GM12878 (cell line): ENCODE measurements at regions not wholly inside any gene's neighbourhood (a gene's known extent, or its start where the extent isn't known, plus 50 kb on each side); places are given as distances from the start of the nearest gene placed in this dataset.
A peak's percentile ranks its signal among the peaks of the same experiment; 100 is the strongest.

Experiments
- ATAC-seq: fragments of 200-7000 bp; cut with Tn5 transposase; 3 replicates; pipeline ENCODE4 v1.9.1; 2020; ENCODE audit warnings: mild to moderate bottlenecking, moderate library complexity
- BruUV-seq: library from RNA; stranded (reverse); fragments of 400-500 nt; replicated peaks from 2 replicates; lab custom pipeline; 2021; lab: Mats Ljungman, UMichigan
- CTCF ChIA-PET: fragments of 300-600 bp; sonication (Branson Sonifier 250); formaldehyde crosslinking; extraction: SDS; loops from one replicate; lab custom pipeline; 2021; ENCODE audit warnings: inconsistent platforms; lab: Yijun Ruan, JAX
- POLR2A ChIA-PET: fragments of 350-600 bp; formaldehyde crosslinking; extraction: SDS; loops from one replicate; lab custom pipeline; 2021; ENCODE audit warnings: inconsistent platforms; lab: Charles Lee
- RAD21 ChIA-PET: fragments of 300-600 bp; sonication (Branson Sonifier 250); formaldehyde crosslinking; loops from one replicate; lab custom pipeline; 2023; ENCODE audit warnings: antibody characterized with exemption; ENCODE audit not compliant: unreplicated experiment; lab: Charles Lee
- SMC1A ChIA-PET: fragments of 300-600 bp; sonication (Branson Sonifier 250); formaldehyde crosslinking; loops from one replicate; lab custom pipeline; 2023; ENCODE audit not compliant: unreplicated experiment, uncharacterized antibody; lab: Charles Lee
- DNase-seq: peaks from one replicate; pipeline ENCODE4 v3.0.0-alpha.2; 2011; ENCODE audit warnings: low read depth, low spot score
- FAIRE-seq: peaks from 3 replicates; lab custom pipeline; 2011; peaks lifted over from hg19 to GRCh38; lab: Jason Lieb, UNC
- H2AFZ ChIP-seq: 2 replicates; pipeline ENCODE4 v1.6.0; 2011; ENCODE audit warnings: low read depth, low read length, control low read depth; ENCODE audit not compliant: control insufficient read depth
- H3K27ac ChIP-seq: 2 replicates; pipeline ENCODE4 v1.5.1; 2011; ENCODE audit warnings: control low read depth; ENCODE audit not compliant: control insufficient read depth, insufficient read depth
- H3K27me3 ChIP-seq, 2 experiments: replicated peaks in 1 of 2; 2 replicates each; pipeline versions ENCODE4 v1.6.0 to v1.6.1; 2011; ENCODE audit warnings: low read length in 1 of 2; ENCODE audit not compliant: control insufficient read depth in 2 of 2, insufficient read depth in 2 of 2
- H3K36me3 ChIP-seq, 2 experiments: 2 replicates each; pipeline ENCODE4 v1.5.1; 2011; ENCODE audit warnings: low read length in 1 of 2; ENCODE audit not compliant: control insufficient read depth in 2 of 2, insufficient read depth in 2 of 2
- H3K4me1 ChIP-seq: 2 replicates; pipeline ENCODE4 v1.6.1; 2011; ENCODE audit warnings: mild to moderate bottlenecking, low read length, moderate library complexity, mixed read lengths; ENCODE audit not compliant: control insufficient read depth, insufficient read depth
- H3K4me2 ChIP-seq: 2 replicates; pipeline ENCODE4 v1.6.0; 2011; ENCODE audit warnings: control low read depth; ENCODE audit not compliant: control insufficient read depth, insufficient read depth
- H3K4me3 ChIP-seq: fragments of 200-600 bp; sonication (generic); 2 replicates; pipeline ENCODE4 v1.5.1; 2016
- H3K79me2 ChIP-seq: 2 replicates; pipeline ENCODE4 v1.6.0; 2011; ENCODE audit warnings: low read length; ENCODE audit not compliant: control insufficient read depth, insufficient read depth
- H3K9ac ChIP-seq: 2 replicates; pipeline ENCODE4 v1.8.0; 2011; ENCODE audit warnings: low read length, control low read depth, mixed read lengths; ENCODE audit not compliant: control insufficient read depth, insufficient read depth
- H3K9me3 ChIP-seq: replicated peaks from 3 replicates; pipeline ENCODE4 v1.5.1; 2011; ENCODE audit warnings: mild to moderate bottlenecking, low read length; ENCODE audit not compliant: control insufficient read depth, insufficient read depth
- H4K20me1 ChIP-seq: 2 replicates; pipeline ENCODE4 v1.6.0; 2011; ENCODE audit not compliant: control insufficient read depth, insufficient read depth
- CREB1 ChIP-seq: IDR thresholded peaks from 2 replicates; pipeline ENCODE4 v1.6.1; 2012; ENCODE audit warnings: low read depth, mild to moderate bottlenecking, inconsistent platforms
- DPF2 ChIP-seq: fragments of 450-650 bp; IDR thresholded peaks from 2 replicates; pipeline ENCODE4 v1.6.1; 2017; ENCODE audit warnings: mild to moderate bottlenecking
- GABPA ChIP-seq: IDR thresholded peaks from 2 replicates; pipeline ENCODE4 v1.6.1; 2014; ENCODE audit warnings: antibody characterized with exemption, low read depth, mild to moderate bottlenecking, inconsistent platforms
- JUNB ChIP-seq: IDR thresholded peaks from 2 replicates; pipeline ENCODE4 v1.6.1; 2016; ENCODE audit warnings: antibody characterized with exemption, mild to moderate bottlenecking
- KAT2A ChIP-seq: conservative IDR thresholded peaks from 2 replicates; pipeline ENCODE4 v1.6.1; 2011; ENCODE audit warnings: low read depth, low read length; ENCODE audit not compliant: control insufficient read depth
- KDM1A ChIP-seq: fragments of 200-600 bp; sonication (generic); IDR thresholded peaks from 2 replicates; pipeline ENCODE4 v1.6.1; 2016; ENCODE audit warnings: borderline replicate concordance
- MEF2A ChIP-seq: IDR thresholded peaks from 2 replicates; pipeline ENCODE4 v1.6.1; 2011; ENCODE audit warnings: low read depth, mild to moderate bottlenecking, low read length, moderate library complexity; ENCODE audit not compliant: insufficient read depth
- MTA2 ChIP-seq: fragments of 450-650 bp; IDR thresholded peaks from 2 replicates; pipeline ENCODE4 v1.6.1; 2016; ENCODE audit warnings: low read depth, mild to moderate bottlenecking, moderate library complexity
- NFIC ChIP-seq: IDR thresholded peaks from 2 replicates; pipeline ENCODE4 v1.6.1; 2012; ENCODE audit warnings: low read depth, mild to moderate bottlenecking, inconsistent platforms, low read length, moderate library complexity
- PML ChIP-seq: IDR thresholded peaks from 2 replicates; pipeline ENCODE4 v1.6.1; 2012; ENCODE audit warnings: low read length, inconsistent platforms
- RAD21 ChIP-seq: IDR thresholded peaks from 2 replicates; pipeline ENCODE4 v1.6.1; 2011; ENCODE audit warnings: mild to moderate bottlenecking, low read depth, low read length, moderate library complexity; ENCODE audit not compliant: insufficient read depth
- RUNX3 ChIP-seq: IDR thresholded peaks from 2 replicates; pipeline ENCODE4 v1.6.1; 2012; ENCODE audit warnings: low read length, inconsistent platforms
- SIN3A ChIP-seq: IDR thresholded peaks from 2 replicates; pipeline ENCODE4 v1.6.1; 2012; ENCODE audit warnings: low read depth, low read length, improper control_type of control experiment
- SMAD1 ChIP-seq: fragments of 450-650 bp; IDR thresholded peaks from 2 replicates; pipeline ENCODE4 v1.6.1; 2018; ENCODE audit warnings: mild to moderate bottlenecking, low read depth; ENCODE audit not compliant: partially characterized antibody
- SPI1 ChIP-seq: IDR thresholded peaks from 2 replicates; pipeline ENCODE4 v1.6.1; 2011; ENCODE audit warnings: low read depth, mild to moderate bottlenecking, low read length, moderate library complexity, borderline replicate concordance; ENCODE audit not compliant: insufficient read depth
- SRF ChIP-seq, 2 experiments: IDR thresholded peaks; 2 replicates each; pipeline ENCODE4 v1.6.1; 2011; ENCODE audit warnings: low read depth in 2 of 2, low read length in 2 of 2, mild to moderate bottlenecking in 1 of 2, moderate library complexity in 1 of 2
- TCF7 ChIP-seq: IDR thresholded peaks from 2 replicates; pipeline ENCODE4 v1.6.1; 2014; ENCODE audit warnings: antibody characterized with exemption, borderline replicate concordance
- YBX1 ChIP-seq: fragments of 450-650 bp; IDR thresholded peaks from 2 replicates; pipeline ENCODE4 v1.6.1; 2016; ENCODE audit warnings: antibody characterized with exemption
- ZBED1 ChIP-seq: IDR thresholded peaks from 2 replicates; pipeline ENCODE4 v1.6.1; 2016; ENCODE audit warnings: borderline replicate concordance
- ZNF384 ChIP-seq: IDR thresholded peaks from 2 replicates; pipeline ENCODE4 v1.6.1; 2012; ENCODE audit warnings: low read depth, mild to moderate bottlenecking, low read length, improper control_type of control experiment, borderline replicate concordance
- WGBS: methylation state at CpG from one replicate; pipeline ENCODE4 v1.1.6; 2016; ENCODE audit warnings: low lambda C conversion rate; ENCODE audit not compliant: insufficient replicate concordance, insufficient coverage; ENCODE audit errors: missing lambda C conversion rate; 5-methylcytosine and 5-hydroxymethylcytosine counted together
- in situ Hi-C: fragments of 300-500 bp; cut with MboI; formaldehyde crosslinking; loops from 9 replicates; pipeline ENCODE4 v1.14.3; 2018; ENCODE audit warnings: mixed read lengths
- intact Hi-C: fragments of 100-400 bp; cut with micrococcal nuclease; formaldehyde crosslinking; loops from one replicate; pipeline ENCODE4 v1.14.2; 2022; ENCODE audit not compliant: unreplicated experiment
- TF ChIP-seq, protein P1 (sequence below): fragments of 450-650 bp; IDR thresholded peaks from 2 replicates; pipeline ENCODE4 v1.6.1; 2016; ENCODE audit warnings: mild to moderate bottlenecking
- TF ChIP-seq, protein P2 (sequence below): IDR thresholded peaks from 2 replicates; pipeline ENCODE4 v1.6.1; 2011; ENCODE audit warnings: borderline replicate concordance, low read depth, mild to moderate bottlenecking, moderate library complexity, low read length; ENCODE audit not compliant: insufficient read depth, poor library complexity, severe bottlenecking

DNA sequence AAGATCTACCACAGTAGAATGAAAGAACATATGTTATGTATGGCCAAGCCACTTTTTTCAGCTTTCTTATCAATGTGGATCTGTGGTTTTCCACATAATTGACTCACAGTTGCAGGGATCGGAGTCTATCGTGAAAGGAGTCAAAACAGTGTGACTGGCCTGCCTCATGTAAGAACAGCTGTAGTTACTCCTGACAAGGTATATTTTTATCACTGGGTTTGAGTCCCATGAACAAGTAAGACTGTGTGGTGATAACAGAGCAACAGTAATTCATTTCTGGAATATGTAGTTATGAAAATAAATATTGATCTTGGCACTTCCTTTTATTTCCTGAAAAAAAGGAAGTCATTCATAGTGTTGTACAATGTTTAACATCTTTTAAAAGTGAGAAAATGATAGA, 416.6 kb downstream of the KLF12 start (continued):
- TF ChIP-seq SMAD1 (no peak), SPI1 (no peak)
- TF ChIP-seq, protein P1, sequence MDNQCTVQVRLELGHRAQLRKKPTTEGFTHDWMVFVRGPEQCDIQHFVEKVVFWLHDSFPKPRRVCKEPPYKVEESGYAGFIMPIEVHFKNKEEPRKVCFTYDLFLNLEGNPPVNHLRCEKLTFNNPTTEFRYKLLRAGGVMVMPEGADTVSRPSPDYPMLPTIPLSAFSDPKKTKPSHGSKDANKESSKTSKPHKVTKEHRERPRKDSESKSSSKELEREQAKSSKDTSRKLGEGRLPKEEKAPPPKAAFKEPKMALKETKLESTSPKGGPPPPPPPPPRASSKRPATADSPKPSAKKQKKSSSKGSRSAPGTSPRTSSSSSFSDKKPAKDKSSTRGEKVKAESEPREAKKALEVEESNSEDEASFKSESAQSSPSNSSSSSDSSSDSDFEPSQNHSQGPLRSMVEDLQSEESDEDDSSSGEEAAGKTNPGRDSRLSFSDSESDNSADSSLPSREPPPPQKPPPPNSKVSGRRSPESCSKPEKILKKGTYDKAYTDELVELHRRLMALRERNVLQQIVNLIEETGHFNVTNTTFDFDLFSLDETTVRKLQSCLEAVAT = no peak

GRCh38 chr13:73715911-73716510, 418.2 kb downstream of the KLF12 start:
- FAIRE-seq (peak; percentile 47), DNase-seq (no peak), ATAC-seq (peak; percentile 79)
- Histone ChIP-seq H3K4me1 (peaks cover 10% of the 10 kb centered on the region), H3K4me3 (no peak overlapping the region), H4K20me1 (no peaks in the 10 kb centered on the region), H3K9ac (no peak overlapping the region), H3K4me2 (peak overlapping the region; percentile 41), H3K27ac (peak overlapping the region; percentile 66), H3K79me2 (no peaks in the 10 kb centered on the region), H3K36me3 (peaks cover 0 to 3% of the 10 kb centered on the region in 2 experiments; a peak in 2 of 4 replicates), H2AFZ (peak overlapping the region; percentile 31; the same call in 1 of the 2 replicates), H3K9me3 (no peaks in the 10 kb centered on the region), H3K27me3 (no peaks in the 10 kb centered on the region)
- in situ Hi-C loops (loop anchor here (10.0 kb wide), 1 partner anchor 911 kb away; no protein-coding TSS in a partner anchor), intact Hi-C loops (no loop called here)
- POLR2A ChIA-PET = interaction anchor here (0.6 kb wide), 1 partner anchor 1613 kb away, joined by 4 read pairs; no protein-coding TSS in a partner anchor
- RAD21 ChIA-PET = no interaction called here
- WGBS = 0% methylated on average over 2 of the region's 2 CpGs
- no TSS peak for BruUV-seq
- CTCF ChIA-PET = interaction anchor here (0.6 to 1.2 kb wide), 4 partner anchors 9 to 1587 kb away, joined by 3 to 4 read pairs (median 4); no protein-coding TSS in a partner anchor
- SMC1A ChIA-PET = interaction anchor here (0.6 to 2.0 kb wide), 3 partner anchors 9 to 160 kb away, joined by 3 to 4 read pairs (median 4); no protein-coding TSS in a partner anchor
- TF ChIP-seq TCF7 = peak; percentile 23; the same call in 1 of the 2 replicates
- TF ChIP-seq MEF2A = peak; percentile 80; the same call in 1 of the 2 replicates
- TF ChIP-seq KDM1A = no peak
- no peak for TF ChIP-seq ZNF384
- TF ChIP-seq PML = peak; percentile 44; the same call in 1 of the 2 replicates
- peak; percentile 75; the same call in 1 of the 2 replicates for TF ChIP-seq ZBED1
- TF ChIP-seq RUNX3 = peak; percentile 66; the same call in 1 of the 2 replicates
- TF ChIP-seq SRF (IDR thresholded peaks at IDR 0.05; ENCODE audit: low read depth in 2 of 2, low read length in 2 of 2) = 0 out of 4 replicates have a peak, but pooled peaks of 1 of the 2 experiments have one; percentile 17
- no peak for TF ChIP-seq KAT2A
- peak; percentile 90; the same call in 1 of the 2 replicates for TF ChIP-seq NFIC
- TF ChIP-seq CREB1 = peak; percentile 70
- peak; percentile 78 for TF ChIP-seq JUNB
- TF ChIP-seq GABPA = peak; percentile 32; the same call in 1 of the 2 replicates
- no peak; the same call in 1 of the 2 replicates for TF ChIP-seq MTA2
- TF ChIP-seq SIN3A = no peak
- TF ChIP-seq YBX1 = no peak
- 0 out of 2 replicates have a peak, but pooled peaks have one; percentile 14 for TF ChIP-seq DPF2
- TF ChIP-seq, protein P2, sequence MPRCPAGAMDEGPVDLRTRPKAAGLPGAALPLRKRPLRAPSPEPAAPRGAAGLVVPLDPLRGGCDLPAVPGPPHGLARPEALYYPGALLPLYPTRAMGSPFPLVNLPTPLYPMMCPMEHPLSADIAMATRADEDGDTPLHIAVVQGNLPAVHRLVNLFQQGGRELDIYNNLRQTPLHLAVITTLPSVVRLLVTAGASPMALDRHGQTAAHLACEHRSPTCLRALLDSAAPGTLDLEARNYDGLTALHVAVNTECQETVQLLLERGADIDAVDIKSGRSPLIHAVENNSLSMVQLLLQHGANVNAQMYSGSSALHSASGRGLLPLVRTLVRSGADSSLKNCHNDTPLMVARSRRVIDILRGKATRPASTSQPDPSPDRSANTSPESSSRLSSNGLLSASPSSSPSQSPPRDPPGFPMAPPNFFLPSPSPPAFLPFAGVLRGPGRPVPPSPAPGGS = no peak
- no peak for TF ChIP-seq RAD21
